ENCODE measurements at regions not wholly inside any gene's neighbourhood (a gene's known extent, or its start where the extent isn't known, plus 50 kb on each side); places are given as distances from the start of the nearest gene placed in this dataset.

GRCh38 chr5:5905186-5905585 lies 473.2 kb downstream of the MED10 start:
- no peak overlapping the region for H3K14ac ChIP-seq (ENCODE audit: insufficient read depth, low read length)
- no peak for DNase-seq
- no peak overlapping the region for H2AK5ac ChIP-seq (ENCODE audit: insufficient read length, low read length)
- no peaks in the 10 kb centered on the region for H3K27me3 ChIP-seq (ENCODE audit: insufficient read depth, low read length)
- no peak for TF ChIP-seq CTCF (conservative IDR thresholded peaks at IDR 0.05)
- no peak overlapping the region for H3K27ac ChIP-seq (ENCODE audit: insufficient read length, low read depth, low read length)
- WGBS (ENCODE audit: extremely low coverage, insufficient read length, low lambda C conversion rate), result no CpG with 5 or more reads among the region's 2 CpGs
- H3K23ac ChIP-seq (ENCODE audit: insufficient read length, low read depth, low read length), result no peak overlapping the region
- no peaks in the 10 kb centered on the region; a peak in 2 of 5 replicates for H3K9me3 Mint-ChIP-seq
- no peak overlapping the region for H4K8ac ChIP-seq (replicated peaks; ENCODE audit: insufficient read length, low read depth, low read length)
- H4K20me1 ChIP-seq (ENCODE audit: control insufficient read depth, insufficient read depth, insufficient read length), result no peaks in the 10 kb centered on the region
- no peak overlapping the region for H2BK15ac ChIP-seq (ENCODE audit: low read depth, low read length)
- no peak overlapping the region for H2BK12ac ChIP-seq (ENCODE audit: insufficient read length, low read depth, low read length)
- peaks cover 2% of the 10 kb centered on the region for H3K27me3 Mint-ChIP-seq (ENCODE audit: low read depth)
- H3K36me3 Mint-ChIP-seq (ENCODE audit: insufficient read depth in 1 of 3, low read depth in 3 of 3), result no peaks in the 10 kb centered on the region; a peak in 1 of 7 replicates
- no peaks in the 10 kb centered on the region for H3K9me3 ChIP-seq (ENCODE audit: control insufficient read depth, low read depth, low read length)
- no peak overlapping the region for H3T11ph ChIP-seq (ENCODE audit: low read length)
- H3K4ac ChIP-seq (ENCODE audit: low read depth, low read length), result no peak overlapping the region
- H3K23me2 ChIP-seq (ENCODE audit: insufficient read length, low read depth, low read length, poor library complexity, severe bottlenecking), result no peaks in the 10 kb centered on the region
- H3K4me2 ChIP-seq (ENCODE audit: insufficient read depth, insufficient read length, low read length), result no peak overlapping the region
- no peak overlapping the region for H3K18ac ChIP-seq (ENCODE audit: insufficient read length, low read depth, low read length)
- no peak overlapping the region for H3K56ac ChIP-seq (ENCODE audit: insufficient read length, low read depth, low read length)
- no peak overlapping the region for H4K5ac ChIP-seq (ENCODE audit: insufficient read length, low read depth, low read length)
- no peak overlapping the region for H2BK20ac ChIP-seq (ENCODE audit: low read depth, low read length, poor library complexity, severe bottlenecking)
- H3K4me1 ChIP-seq (ENCODE audit: insufficient read depth, low read length), result peaks cover 8% of the 10 kb centered on the region; the same call in 1 of the 2 replicates
- H3K79me2 ChIP-seq (ENCODE audit: insufficient read depth, low read length), result no peaks in the 10 kb centered on the region
- H3K4me3 Mint-ChIP-seq, result no peak overlapping the region
- H3K27ac Mint-ChIP-seq, result no peak overlapping the region
- no peaks in the 10 kb centered on the region for H3K79me1 ChIP-seq (ENCODE audit: insufficient read depth, low read depth, low read length, poor library complexity, severe bottlenecking)
- no peak overlapping the region for H2BK5ac ChIP-seq (ENCODE audit: insufficient read length, low read length)
- H2BK120ac ChIP-seq (ENCODE audit: low read depth, low read length, poor library complexity, severe bottlenecking), result no peak overlapping the region
- H3K9ac ChIP-seq (ENCODE audit: extremely low read depth, insufficient read length, low read length), result no peak overlapping the region
- peaks cover 16 to 21% of the 10 kb centered on the region in 2 experiments for H3K4me1 Mint-ChIP-seq
- H4K91ac ChIP-seq (ENCODE audit: insufficient read length, low read depth, low read length), result no peak overlapping the region
- H2AFZ ChIP-seq (ENCODE audit: low read length), result no peak overlapping the region
